IMR-90 (cell line): ENCODE measurements at regions not wholly inside any gene's neighbourhood (a gene's known extent, or its start where the extent isn't known, plus 50 kb on each side); places are given as distances from the start of the nearest gene placed in this dataset.

Source experiments
- ATAC-seq: fragments of 200-7000 bp; cut with Tn5 transposase; 2 replicates; pipeline ENCODE4 v1.9.1; 2020; ENCODE audit warnings: low read depth, mild to moderate bottlenecking, moderate library complexity
- BruUV-seq: library from RNA; stranded (reverse); fragments of 400-500 nt; replicated peaks from 2 replicates; lab custom pipeline; 2021; lab: Mats Ljungman, UMichigan
- CTCF ChIA-PET: fragments of 300-600 bp; formaldehyde crosslinking; extraction: SDS; loops from one replicate; lab custom pipeline; 2021; ENCODE audit warnings: antibody characterized with exemption; lab: Yijun Ruan, JAX
- POLR2A ChIA-PET: fragments of 300-600 bp; sonication (Branson Sonifier 250); formaldehyde crosslinking; loops from one replicate; lab custom pipeline; 2022; ENCODE audit warnings: antibody characterized with exemption; ENCODE audit not compliant: unreplicated experiment; lab: Charles Lee
- DNase-seq: peaks from one replicate; pipeline ENCODE4 v3.0.0; 2013
- H2AFZ ChIP-seq: replicated peaks from 2 replicates; pipeline ENCODE3; 2013; ENCODE audit warnings: low read length, mild to moderate bottlenecking; ENCODE audit not compliant: poor library complexity
- H2AK5ac ChIP-seq: 2 replicates; pipeline ENCODE4 v1.6.1; 2013; ENCODE audit warnings: low read depth, low read length, inconsistent platforms
- H2AK9ac ChIP-seq: replicated peaks from 2 replicates; pipeline ENCODE3; 2013; ENCODE audit warnings: mild to moderate bottlenecking, low read depth, low read length, moderate library complexity; ENCODE audit not compliant: poor library complexity
- H2BK120ac ChIP-seq: 2 replicates; pipeline ENCODE4 v1.6.1; 2013; ENCODE audit warnings: low read depth, low read length, inconsistent platforms
- H2BK15ac ChIP-seq: 3 replicates; pipeline ENCODE4 v1.6.1; 2013; ENCODE audit warnings: low read depth, low read length, inconsistent platforms
- H2BK20ac ChIP-seq: 2 replicates; pipeline ENCODE4 v1.6.1; 2013; ENCODE audit warnings: low read depth, mild to moderate bottlenecking, inconsistent platforms, low read length, moderate library complexity
- H2BK5ac ChIP-seq: 2 replicates; pipeline ENCODE4 v1.6.1; 2013; ENCODE audit warnings: mild to moderate bottlenecking, low read depth, low read length, inconsistent platforms; ENCODE audit not compliant: poor library complexity, severe bottlenecking
- H3K14ac ChIP-seq: replicated peaks from 2 replicates; pipeline ENCODE4 v1.6.1; 2013; ENCODE audit warnings: low read depth, low read length, inconsistent platforms
- H3K18ac ChIP-seq: 2 replicates; pipeline ENCODE4 v1.6.1; 2013; ENCODE audit warnings: low read depth, low read length, control low read depth
- H3K23ac ChIP-seq: 2 replicates; pipeline ENCODE4 v1.6.1; 2013; ENCODE audit warnings: low read depth, low read length, inconsistent platforms
- H3K27ac ChIP-seq: 2 replicates; pipeline ENCODE4 v1.5.1; 2013; ENCODE audit warnings: mild to moderate bottlenecking, control low read depth, low read length; ENCODE audit not compliant: insufficient read depth
- H3K27me3 ChIP-seq: 2 replicates; pipeline ENCODE4 v1.6.1; 2013; ENCODE audit warnings: low read length; ENCODE audit not compliant: control insufficient read depth, insufficient read depth
- H3K36me3 ChIP-seq: 2 replicates; pipeline ENCODE4 v1.6.1; 2013; ENCODE audit warnings: low read length, mixed read lengths; ENCODE audit not compliant: control insufficient read depth, insufficient read depth
- H3K4ac ChIP-seq: 2 replicates; pipeline ENCODE4 v1.6.1; 2013; ENCODE audit warnings: low read depth, low read length, inconsistent platforms
- H3K4me1 ChIP-seq: 2 replicates; pipeline ENCODE4 v1.6.1; 2013; ENCODE audit warnings: low read length, mixed read lengths; ENCODE audit not compliant: control insufficient read depth, insufficient read depth
- H3K4me2 ChIP-seq: 2 replicates; pipeline ENCODE4 v1.6.1; 2013; ENCODE audit warnings: low read depth, mild to moderate bottlenecking, control low read depth, low read length, moderate library complexity
- H3K4me3 ChIP-seq: 2 replicates; pipeline ENCODE4 v1.5.1; 2013; ENCODE audit warnings: low read depth, mild to moderate bottlenecking, control low read depth, low read length, moderate library complexity; ENCODE audit not compliant: insufficient read depth
- H3K56ac ChIP-seq: 2 replicates; pipeline ENCODE4 v1.6.1; 2013; ENCODE audit warnings: low read length, inconsistent platforms; ENCODE audit not compliant: insufficient read depth; ENCODE audit errors: extremely low read depth
- H3K79me1 ChIP-seq, 2 experiments: 2 replicates each; pipeline ENCODE4 v1.6.1; 2013; ENCODE audit warnings: low read length in 2 of 2, inconsistent platforms in 1 of 2, low read depth in 1 of 2
- H3K9ac ChIP-seq: 2 replicates; pipeline ENCODE4 v1.6.1; 2013; ENCODE audit warnings: low read depth, low read length, control low read depth
- H3K9me1 ChIP-seq: 2 replicates; pipeline ENCODE4 v1.6.1; 2013; ENCODE audit warnings: low read length, inconsistent platforms; ENCODE audit not compliant: insufficient read depth
- H3K9me3 ChIP-seq: 2 replicates; pipeline ENCODE4 v1.6.1; 2013; ENCODE audit warnings: low read length; ENCODE audit not compliant: control insufficient read depth, insufficient read depth
- H4K20me1 ChIP-seq: 2 replicates; pipeline ENCODE4 v1.6.1; 2013; ENCODE audit warnings: low read length, inconsistent platforms; ENCODE audit not compliant: insufficient read depth
- H4K5ac ChIP-seq: 2 replicates; pipeline ENCODE4 v1.6.1; 2013; ENCODE audit warnings: mild to moderate bottlenecking, low read depth, low read length, control low read depth
- H4K8ac ChIP-seq, 2 experiments: 2 replicates each; pipeline ENCODE4 v1.6.1; 2013; ENCODE audit warnings: low read depth in 2 of 2, low read length in 2 of 2, control low read depth in 1 of 2, inconsistent platforms in 1 of 2
- H4K91ac ChIP-seq: 2 replicates; pipeline ENCODE4 v1.6.1; 2013; ENCODE audit warnings: low read depth, low read length, inconsistent platforms; ENCODE audit not compliant: insufficient read depth
- BHLHE40 ChIP-seq: fragments of 150-350 bp; IDR thresholded peaks from 2 replicates; pipeline ENCODE4 v1.6.1; 2016; ENCODE audit warnings: mild to moderate bottlenecking, low read depth, low read length
- CEBPB ChIP-seq: IDR thresholded peaks from 2 replicates; pipeline ENCODE4 v1.6.1; 2012; ENCODE audit warnings: low read depth, low read length, improper control_type of control experiment
- CHD1 ChIP-seq: IDR thresholded peaks from 2 replicates; pipeline ENCODE4 v1.6.1; 2012; ENCODE audit warnings: low read depth, low read length, improper control_type of control experiment
- FOS ChIP-seq: fragments of 150-350 bp; IDR thresholded peaks from 2 replicates; pipeline ENCODE4 v1.6.1; 2016; ENCODE audit warnings: low read depth, low read length
- MAFK ChIP-seq: IDR thresholded peaks from 2 replicates; pipeline ENCODE4 v1.6.1; 2012; ENCODE audit warnings: low read depth, low read length, improper control_type of control experiment
- MAZ ChIP-seq: IDR thresholded peaks from 2 replicates; pipeline ENCODE4 v1.6.1; 2012; ENCODE audit warnings: low read depth, mild to moderate bottlenecking, low read length, improper control_type of control experiment, moderate library complexity, borderline replicate concordance
- MXI1 ChIP-seq: IDR thresholded peaks from 2 replicates; pipeline ENCODE4 v1.6.1; 2012; ENCODE audit warnings: low read depth, mild to moderate bottlenecking, low read length, moderate library complexity, borderline replicate concordance
- NFE2L2 ChIP-seq: fragments of 150-350 bp; IDR thresholded peaks from 2 replicates; pipeline ENCODE4 v1.6.1; 2016; ENCODE audit warnings: low read depth, mild to moderate bottlenecking, low read length
- POLR2A ChIP-seq: IDR thresholded peaks from 2 replicates; pipeline ENCODE4 v1.6.1; 2012; ENCODE audit warnings: mild to moderate bottlenecking, low read depth, low read length
- RAD21 ChIP-seq: IDR thresholded peaks from 2 replicates; pipeline ENCODE4 v1.6.1; 2012; ENCODE audit warnings: low read length, improper control_type of control experiment
- RCOR1 ChIP-seq: IDR thresholded peaks from 2 replicates; pipeline ENCODE4 v1.6.1; 2012; ENCODE audit warnings: mild to moderate bottlenecking, low read length, improper control_type of control experiment; ENCODE audit not compliant: insufficient replicate concordance
- RFX5 ChIP-seq: IDR thresholded peaks from 2 replicates; pipeline ENCODE4 v1.8.0; 2012; ENCODE audit warnings: low read depth, mild to moderate bottlenecking, low read length, moderate library complexity
- SMC3 ChIP-seq: fragments of 150-350 bp; IDR thresholded peaks from 2 replicates; pipeline ENCODE4 v1.6.1; 2016; ENCODE audit warnings: low read depth, mild to moderate bottlenecking, antibody characterized with exemption, low read length, moderate library complexity
- WGBS, 2 experiments: methylation state at CpG; one replicate each; pipeline versions ENCODE4 v1.1.5 to v1.1.7; 2013; ENCODE audit warnings: missing lambda C conversion rate in 2 of 2; ENCODE audit not compliant: insufficient read length in 1 of 2; ENCODE audit errors: extremely low coverage in 2 of 2; 5-methylcytosine and 5-hydroxymethylcytosine counted together
- dilution Hi-C: fragments of 300-500 bp; cut with HindIII; formaldehyde crosslinking; loops from one replicate; pipeline ENCODE4 v1.14.3; 2018; ENCODE audit warnings: low sequenced_read_pairs; ENCODE audit not compliant: unreplicated experiment
- in situ Hi-C: fragments of 300-500 bp; cut with MboI; formaldehyde crosslinking; loops from 3 replicates; pipeline ENCODE4 v1.14.3; 2019; ENCODE audit warnings: low sequenced_read_pairs, inconsistent platforms, mixed read lengths
- intact Hi-C: fragments of 100-400 bp; cut with micrococcal nuclease; formaldehyde crosslinking; loops from 2 replicates; pipeline ENCODE4 v1.10.0; 2022
- TF ChIP-seq, protein P1 (sequence below): fragments of 150-350 bp; IDR thresholded peaks from 2 replicates; pipeline ENCODE4 v1.6.1; 2017; ENCODE audit warnings: mild to moderate bottlenecking, antibody characterized with exemption, low read length, low read depth
- TF ChIP-seq, protein P2 (sequence below): fragments of 150-350 bp; IDR thresholded peaks from 2 replicates; pipeline ENCODE4 v1.6.1; 2016; ENCODE audit warnings: low read depth, mild to moderate bottlenecking, low read length, moderate library complexity, borderline replicate concordance
- TF ChIP-seq, protein P3 (sequence below): conservative IDR thresholded peaks from 2 replicates; pipeline ENCODE4 v1.5.1; 2012; ENCODE audit warnings: mild to moderate bottlenecking, low read depth, low read length, improper control_type of control experiment

DNA sequence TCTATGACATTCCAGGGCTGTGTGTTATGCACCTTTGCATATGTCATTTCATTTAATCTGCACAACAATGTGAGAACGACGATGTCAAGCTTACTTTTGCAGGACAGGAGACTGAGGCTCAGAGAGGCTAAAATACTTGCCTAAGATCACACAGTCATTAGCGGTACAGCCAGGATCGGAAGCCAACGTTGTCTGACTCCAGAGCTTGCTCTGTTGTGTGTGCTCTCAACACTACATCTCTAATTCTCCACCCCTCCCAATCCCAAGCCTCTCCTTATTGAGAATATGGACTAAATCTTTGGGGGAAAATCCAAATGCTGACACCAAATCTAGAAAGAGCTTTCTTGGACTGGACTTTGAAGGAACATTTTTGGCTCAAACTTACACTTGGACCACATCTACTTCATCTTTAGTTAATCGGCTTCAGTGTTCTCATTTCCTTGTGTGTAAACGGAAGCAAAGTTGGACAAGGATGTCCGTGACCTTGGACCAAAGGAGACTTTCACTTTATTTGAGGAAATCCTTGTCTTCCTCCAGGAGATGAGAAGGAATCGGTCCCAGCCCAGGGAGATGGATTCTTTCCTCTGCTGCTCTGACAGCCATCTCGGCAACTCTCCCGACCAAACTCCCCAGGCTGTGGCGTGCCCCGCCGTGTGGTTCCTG is 242.4 kb downstream of the LPIN1 start:
- H3K4me2 ChIP-seq, result no peak overlapping the region
- no peaks in the 10 kb centered on the region for H3K9me1 ChIP-seq
- ChIA-PET POLR2A (no interaction called here), CTCF (no interaction called here)
- H3K18ac ChIP-seq, result no peak overlapping the region
- H2BK20ac ChIP-seq, result no peak overlapping the region
- H2BK5ac ChIP-seq, result no peak overlapping the region
- dilution Hi-C loops (no loop called here), intact Hi-C loops (no loop called here), in situ Hi-C loops (no loop called here)
- H3K9ac ChIP-seq, result no peak overlapping the region
- H4K5ac ChIP-seq, result no peak overlapping the region
- no peak overlapping the region for H3K27ac ChIP-seq
- no peak overlapping the region for H3K4me3 ChIP-seq
- H3K14ac ChIP-seq, result no peak overlapping the region
- no peaks in the 10 kb centered on the region for H4K20me1 ChIP-seq
- H3K23ac ChIP-seq, result no peak overlapping the region
- H4K8ac ChIP-seq, result no peak overlapping the region
- TF ChIP-seq RCOR1 (no peak), RFX5 (no peak), NFE2L2 (no peak), MAFK (no peak), CHD1 (no peak), MAZ (no peak), RAD21 (no peak), BHLHE40 (no peak), POLR2A (no peak), SMC3 (no peak), CEBPB (no peak), FOS (no peak), MXI1 (no peak)
- TF ChIP-seq, protein P1, sequence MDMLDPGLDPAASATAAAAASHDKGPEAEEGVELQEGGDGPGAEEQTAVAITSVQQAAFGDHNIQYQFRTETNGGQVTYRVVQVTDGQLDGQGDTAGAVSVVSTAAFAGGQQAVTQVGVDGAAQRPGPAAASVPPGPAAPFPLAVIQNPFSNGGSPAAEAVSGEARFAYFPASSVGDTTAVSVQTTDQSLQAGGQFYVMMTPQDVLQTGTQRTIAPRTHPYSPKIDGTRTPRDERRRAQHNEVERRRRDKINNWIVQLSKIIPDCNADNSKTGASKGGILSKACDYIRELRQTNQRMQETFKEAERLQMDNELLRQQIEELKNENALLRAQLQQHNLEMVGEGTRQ, result no peak
- TF ChIP-seq, protein P2, sequence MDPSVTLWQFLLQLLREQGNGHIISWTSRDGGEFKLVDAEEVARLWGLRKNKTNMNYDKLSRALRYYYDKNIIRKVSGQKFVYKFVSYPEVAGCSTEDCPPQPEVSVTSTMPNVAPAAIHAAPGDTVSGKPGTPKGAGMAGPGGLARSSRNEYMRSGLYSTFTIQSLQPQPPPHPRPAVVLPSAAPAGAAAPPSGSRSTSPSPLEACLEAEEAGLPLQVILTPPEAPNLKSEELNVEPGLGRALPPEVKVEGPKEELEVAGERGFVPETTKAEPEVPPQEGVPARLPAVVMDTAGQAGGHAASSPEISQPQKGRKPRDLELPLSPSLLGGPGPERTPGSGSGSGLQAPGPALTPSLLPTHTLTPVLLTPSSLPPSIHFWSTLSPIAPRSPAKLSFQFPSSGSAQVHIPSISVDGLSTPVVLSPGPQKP, result no peak
- TF ChIP-seq, protein P3, sequence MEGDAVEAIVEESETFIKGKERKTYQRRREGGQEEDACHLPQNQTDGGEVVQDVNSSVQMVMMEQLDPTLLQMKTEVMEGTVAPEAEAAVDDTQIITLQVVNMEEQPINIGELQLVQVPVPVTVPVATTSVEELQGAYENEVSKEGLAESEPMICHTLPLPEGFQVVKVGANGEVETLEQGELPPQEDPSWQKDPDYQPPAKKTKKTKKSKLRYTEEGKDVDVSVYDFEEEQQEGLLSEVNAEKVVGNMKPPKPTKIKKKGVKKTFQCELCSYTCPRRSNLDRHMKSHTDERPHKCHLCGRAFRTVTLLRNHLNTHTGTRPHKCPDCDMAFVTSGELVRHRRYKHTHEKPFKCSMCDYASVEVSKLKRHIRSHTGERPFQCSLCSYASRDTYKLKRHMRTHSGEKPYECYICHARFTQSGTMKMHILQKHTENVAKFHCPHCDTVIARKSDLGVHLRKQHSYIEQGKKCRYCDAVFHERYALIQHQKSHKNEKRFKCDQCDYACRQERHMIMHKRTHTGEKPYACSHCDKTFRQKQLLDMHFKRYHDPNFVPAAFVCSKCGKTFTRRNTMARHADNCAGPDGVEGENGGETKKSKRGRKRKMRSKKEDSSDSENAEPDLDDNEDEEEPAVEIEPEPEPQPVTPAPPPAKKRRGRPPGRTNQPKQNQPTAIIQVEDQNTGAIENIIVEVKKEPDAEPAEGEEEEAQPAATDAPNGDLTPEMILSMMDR, result no peak
- no peak overlapping the region for H2AK9ac ChIP-seq
- H2BK120ac ChIP-seq, result no peak overlapping the region
- no peak overlapping the region for H2AK5ac ChIP-seq
- peaks cover 6% of the 10 kb centered on the region for H3K27me3 ChIP-seq
- H2AFZ ChIP-seq, result no peak overlapping the region
- peaks cover 2% of the 10 kb centered on the region; the same call in 1 of the 2 replicates for H3K9me3 ChIP-seq
- ATAC-seq (no peak), DNase-seq (no peak)
- no peak overlapping the region for H2BK15ac ChIP-seq
- H3K4me1 ChIP-seq, result no peaks in the 10 kb centered on the region
- no peak overlapping the region for H3K4ac ChIP-seq
- BruUV-seq, result no TSS peak
- 93% methylated on average over 3 of the region's 14 CpGs; no CpG with 5 or more reads in 1 of the 2 experiments for WGBS, 2 experiments
- H4K91ac ChIP-seq, result no peak overlapping the region
- no peaks in the 10 kb centered on the region for H3K36me3 ChIP-seq
- no peaks in the 10 kb centered on the region for H3K79me1 ChIP-seq
- no peak overlapping the region for H3K56ac ChIP-seq
